GM18951 (cell line): ENCODE measurements at regions not wholly inside any gene's neighbourhood (a gene's known extent, or its start where the extent isn't known, plus 50 kb on each side); places are given as distances from the start of the nearest gene placed in this dataset.
"Not testable (repeated sequence)": the region's sequence is repeated elsewhere in the genome, so short reads cannot be mapped to it uniquely, and the experiment has no call there.

Experiments
- POLR2A ChIP-seq: IDR thresholded peaks from 4 replicates; pipeline ENCODE4 v1.6.1; 2011; ENCODE audit warnings: mild to moderate bottlenecking; ENCODE audit not compliant: insufficient read length, insufficient read depth; ENCODE audit errors: extremely low read depth
- in situ Hi-C: fragments of 300-500 bp; cut with MboI; formaldehyde crosslinking; loops from one replicate; pipeline ENCODE4 v1.12.0; 2022; ENCODE audit warnings: low sequenced_read_pairs, mixed read lengths, inconsistent platforms; ENCODE audit not compliant: unreplicated experiment

DNA sequence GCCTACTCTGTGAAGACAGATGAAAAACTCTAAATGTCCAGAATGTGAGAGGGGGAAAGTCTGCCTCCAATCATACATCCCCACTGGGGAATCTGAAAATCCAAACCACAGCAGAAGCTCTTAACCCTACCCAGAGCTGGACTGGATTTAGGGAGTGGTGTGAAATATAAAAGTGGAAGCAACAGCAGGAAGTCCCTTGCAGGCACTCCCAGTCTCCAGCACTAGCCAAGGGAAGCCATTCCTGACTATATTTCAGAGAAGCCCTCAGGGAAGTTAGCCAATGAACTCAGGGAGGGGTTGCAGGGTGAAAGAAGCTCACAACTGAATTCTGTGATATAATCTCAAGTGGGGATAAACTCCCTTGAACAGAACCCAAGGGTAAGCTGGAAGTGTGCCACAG, 51.5 kb downstream of the CRPPA start:
- in situ Hi-C loops: no loop called here
- TF ChIP-seq POLR2A: no peak

DNA sequence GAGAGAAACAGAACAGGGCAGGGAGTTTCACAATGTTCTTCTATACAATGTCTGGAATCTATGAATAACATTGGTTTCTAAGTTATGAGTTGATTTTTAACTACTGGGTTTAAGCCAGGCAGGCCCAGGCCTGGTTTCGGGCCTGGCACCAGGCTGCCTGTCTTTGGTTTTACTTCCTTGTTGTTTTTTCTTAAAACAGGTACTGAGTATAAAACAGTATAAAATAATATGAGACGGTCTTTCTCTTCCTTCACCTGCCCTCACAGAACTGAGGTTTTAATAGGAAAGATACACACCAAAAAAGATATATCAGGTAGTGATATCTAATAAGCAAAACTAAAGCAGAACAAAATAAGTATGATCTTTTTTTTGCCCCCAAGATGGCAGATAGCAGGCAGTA, 52.0 kb downstream of the CRPPA start:
- in situ Hi-C loops: not testable (repeated sequence)

DNA sequence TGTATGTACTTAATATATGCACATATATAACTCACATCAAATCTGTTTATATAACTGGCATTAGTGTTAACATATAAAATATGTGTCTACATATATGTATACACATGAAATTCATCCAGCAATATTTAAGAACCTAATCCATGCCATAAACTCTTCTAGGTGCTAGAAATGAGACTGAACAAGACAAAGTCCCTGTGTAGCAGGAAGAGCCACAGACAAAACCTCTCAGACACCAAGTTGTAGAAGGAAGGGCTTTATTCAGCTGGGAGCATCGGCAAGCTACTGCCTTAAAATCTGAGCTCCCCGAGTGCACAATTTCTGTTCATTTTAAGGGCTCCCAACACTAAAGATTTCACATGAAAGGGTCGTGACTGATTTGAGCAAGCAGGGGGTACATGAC, 52.5 kb downstream of the CRPPA start:
- in situ Hi-C loops: no loop called here
- TF ChIP-seq POLR2A: no peak

DNA sequence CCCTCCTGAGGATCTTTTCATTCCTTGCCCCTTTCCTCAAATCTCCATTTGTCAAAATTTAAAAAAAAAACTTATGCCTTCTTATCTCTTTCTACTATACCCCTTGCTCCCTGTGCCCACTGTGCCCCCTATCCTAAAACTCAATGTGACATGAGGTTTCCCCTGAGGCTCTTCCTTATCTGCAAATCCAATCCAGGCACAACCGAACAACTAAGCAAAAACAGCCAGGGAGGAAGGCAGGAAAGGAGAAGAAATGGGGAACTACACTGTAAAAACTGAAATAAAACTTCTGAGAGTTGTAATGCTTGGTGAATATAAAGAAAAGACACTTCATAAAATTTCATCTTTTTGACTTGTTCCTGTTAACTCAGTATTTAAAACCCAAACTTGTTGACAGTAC, 54.2 kb downstream of the CRPPA start:
- in situ Hi-C loops: no loop called here
- TF ChIP-seq POLR2A: no peak

DNA sequence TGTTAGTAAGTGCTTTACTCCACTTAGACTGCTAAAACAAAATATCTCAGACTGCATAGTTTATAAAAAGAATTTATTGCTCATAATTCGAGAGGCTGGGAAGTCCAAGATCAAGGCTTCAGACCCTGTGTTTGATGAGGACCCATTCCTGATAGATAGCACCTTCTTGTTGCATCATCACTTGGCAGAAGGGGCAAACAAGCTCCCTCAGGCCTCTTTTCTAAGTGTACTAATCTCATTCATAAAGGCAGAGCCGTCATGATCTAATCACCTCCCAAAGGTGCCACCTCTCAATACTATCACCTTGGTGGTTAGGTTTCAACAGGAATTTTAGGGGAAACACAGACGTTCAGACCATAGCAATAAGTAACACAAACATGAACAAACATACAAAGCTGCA, 55.4 kb downstream of the CRPPA start:
- in situ Hi-C loops: no loop called here
- TF ChIP-seq POLR2A: no peak

DNA sequence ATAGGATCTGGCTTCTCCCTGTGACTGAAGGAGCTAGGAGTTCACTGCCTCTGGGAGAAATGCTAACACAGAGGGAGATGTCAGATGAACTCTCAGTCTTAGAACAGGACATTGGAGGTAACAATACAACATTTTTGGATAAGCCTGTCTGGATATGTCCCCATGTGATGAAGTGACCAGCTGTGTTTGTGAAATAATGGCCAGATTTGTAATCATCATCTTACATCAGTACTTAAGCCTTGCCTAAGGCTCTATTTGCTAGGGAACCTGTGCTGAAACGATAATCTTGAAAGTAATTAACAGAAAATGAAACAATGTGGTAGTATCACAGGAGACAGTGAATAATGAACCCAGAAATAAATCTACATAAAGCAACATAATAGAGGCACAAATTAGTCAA, 56.2 kb downstream of the CRPPA start:
- in situ Hi-C loops: no loop called here
- no peak for TF ChIP-seq POLR2A

DNA sequence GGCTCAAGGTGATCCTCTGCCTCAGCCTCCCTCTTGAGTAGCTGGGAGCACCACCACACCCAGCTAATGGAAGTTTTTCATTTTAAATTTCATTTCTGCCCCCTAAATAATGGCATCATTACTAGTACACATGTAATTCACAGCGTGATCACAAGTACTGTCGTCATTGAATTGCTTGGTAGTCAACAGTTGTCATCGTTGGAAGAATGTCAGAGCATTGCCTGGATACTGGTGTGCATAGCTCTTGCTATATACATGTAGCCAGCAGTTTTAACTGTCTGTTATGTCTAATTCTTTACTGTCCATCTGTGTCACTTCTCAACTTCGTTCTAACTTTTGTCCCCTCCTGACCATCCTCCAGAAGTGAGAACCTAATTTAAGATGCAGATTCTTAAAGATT, 62.1 kb downstream of the CRPPA start:
- in situ Hi-C loops: no loop called here
- no peak for TF ChIP-seq POLR2A

DNA sequence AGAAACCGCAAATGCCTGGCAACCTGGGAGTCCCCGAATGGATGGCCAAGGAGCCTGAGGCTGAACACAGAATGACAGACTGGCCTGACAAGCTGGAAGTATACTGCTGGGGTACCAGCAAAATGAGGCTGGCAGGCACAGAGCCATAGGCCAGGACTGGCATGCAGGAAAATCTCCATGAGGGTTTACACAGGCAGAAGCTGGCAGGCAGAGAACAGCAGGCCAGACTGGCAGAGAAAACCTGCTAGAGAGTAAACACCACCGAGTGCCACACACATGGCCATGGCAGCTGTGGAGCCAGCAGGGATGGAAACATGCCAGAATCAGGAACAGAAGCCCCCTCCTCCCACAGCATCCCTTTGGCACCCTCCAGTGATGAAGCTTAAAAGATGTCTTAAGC, 63.4 kb downstream of the CRPPA start:
- in situ Hi-C loops: no loop called here
- no peak for TF ChIP-seq POLR2A

DNA sequence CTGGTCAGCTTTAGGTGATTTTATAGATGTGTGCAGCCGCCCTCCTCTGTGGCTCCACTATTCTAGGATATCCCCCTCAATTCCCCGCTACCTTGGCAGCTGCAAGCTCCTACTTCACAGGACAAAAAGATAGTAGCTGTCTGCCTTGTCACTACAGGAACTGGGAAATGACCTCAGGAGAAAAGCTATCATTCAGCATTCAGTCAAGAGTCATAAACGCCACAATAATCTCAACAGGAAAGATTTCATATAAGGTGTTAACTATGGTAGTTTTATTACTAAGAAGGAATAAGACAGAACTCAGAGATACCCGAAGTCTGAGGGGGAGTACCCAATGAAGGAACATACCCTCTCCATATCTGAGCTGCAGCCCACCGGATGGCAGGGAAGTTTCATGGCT, 63.9 kb downstream of the CRPPA start:
- no peak for TF ChIP-seq POLR2A

DNA sequence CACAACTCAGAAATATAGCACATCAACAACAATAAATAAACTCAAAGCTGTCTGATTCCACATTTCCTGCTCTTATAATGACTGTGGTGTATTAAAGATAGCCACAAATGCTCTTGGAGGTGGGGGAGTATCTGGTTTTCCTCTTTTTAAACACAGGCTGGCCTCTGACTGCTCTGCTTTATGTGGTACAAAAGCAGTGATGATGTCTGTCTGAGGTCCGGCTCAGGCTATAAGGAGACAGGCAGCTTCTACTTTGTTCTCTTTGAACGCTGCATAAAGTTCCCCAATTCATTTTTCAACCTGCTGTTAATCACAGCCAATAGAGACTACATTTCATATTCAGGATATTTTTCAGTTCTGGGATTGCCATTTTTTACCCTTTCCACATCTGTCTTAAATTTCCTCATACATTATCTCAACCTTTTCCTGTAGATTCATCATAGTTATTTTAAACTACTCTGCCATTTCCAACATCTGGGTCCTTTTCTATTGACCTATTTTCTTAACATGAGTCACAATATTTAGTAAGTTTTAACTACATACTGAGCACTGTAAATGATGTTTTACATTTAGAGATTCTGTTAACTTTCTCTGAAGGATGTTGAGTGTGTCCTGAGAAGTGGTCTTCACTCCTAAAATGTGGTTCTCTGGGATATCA, 64.9 kb downstream of the CRPPA start:
- no peak for TF ChIP-seq POLR2A
- in situ Hi-C loops: no loop called here

More for the DNA sequence above, 63.9 kb downstream of the CRPPA start:
- in situ Hi-C loops: no loop called here

DNA sequence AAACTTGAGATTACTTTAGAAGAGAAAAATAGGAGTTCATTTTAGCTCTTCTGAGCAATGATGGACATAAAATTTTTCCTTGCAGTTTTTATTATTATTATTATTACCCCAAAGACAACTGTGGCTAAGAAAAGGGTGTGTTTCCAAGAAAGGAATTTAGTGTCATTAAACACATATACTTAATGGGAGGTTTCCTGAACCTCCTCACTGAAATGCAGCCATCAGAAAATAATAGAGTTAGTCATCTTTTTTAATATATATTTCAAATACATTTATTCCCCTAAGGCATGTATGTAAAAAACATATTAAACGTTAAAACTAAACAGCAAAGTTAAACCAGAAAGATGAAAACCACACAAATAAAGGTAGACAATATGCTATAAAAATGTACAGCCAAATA, 66.8 kb downstream of the CRPPA start:
- no peak for TF ChIP-seq POLR2A
- in situ Hi-C loops: no loop called here

DNA sequence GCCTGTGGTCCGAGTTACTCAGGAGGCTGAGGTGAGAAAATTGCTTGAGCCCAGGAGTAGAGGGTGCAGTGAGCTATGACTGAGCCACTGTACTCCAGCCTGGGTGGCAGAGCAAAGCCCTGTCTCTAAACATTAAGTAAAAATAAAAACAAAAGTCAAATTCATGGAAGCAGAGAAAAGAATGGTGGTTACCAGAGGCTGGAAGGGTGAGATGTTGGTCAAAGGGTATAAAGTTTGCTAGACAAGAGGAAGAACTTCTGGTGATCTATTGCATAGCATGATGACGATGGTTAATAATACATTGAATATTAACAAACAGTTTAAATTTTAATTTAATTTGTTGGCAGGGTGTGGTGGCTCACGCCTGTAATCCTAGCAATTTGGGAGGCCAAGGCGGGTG, 68.1 kb downstream of the CRPPA start:
- in situ Hi-C loops: no loop called here
- no peak for TF ChIP-seq POLR2A

DNA sequence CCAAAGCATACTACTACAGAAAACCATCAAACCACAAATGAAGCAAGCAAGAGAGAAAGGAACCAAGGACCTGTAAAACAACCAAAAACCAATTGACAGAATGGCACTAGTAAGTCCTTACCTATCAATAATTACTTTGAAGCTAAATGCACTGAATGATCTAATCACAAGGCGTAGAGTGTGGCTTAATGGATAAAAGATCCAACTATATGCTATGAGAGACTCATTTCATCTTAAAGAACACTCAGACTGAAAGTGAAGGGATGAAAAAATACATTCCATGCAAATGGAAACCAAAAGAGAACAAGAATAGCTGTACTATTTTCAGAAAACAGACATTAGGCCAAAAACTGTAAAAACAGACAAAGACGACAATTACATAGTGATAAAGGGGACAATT, 70.7 kb downstream of the CRPPA start:
- in situ Hi-C loops: no loop called here
- no peak for TF ChIP-seq POLR2A

DNA sequence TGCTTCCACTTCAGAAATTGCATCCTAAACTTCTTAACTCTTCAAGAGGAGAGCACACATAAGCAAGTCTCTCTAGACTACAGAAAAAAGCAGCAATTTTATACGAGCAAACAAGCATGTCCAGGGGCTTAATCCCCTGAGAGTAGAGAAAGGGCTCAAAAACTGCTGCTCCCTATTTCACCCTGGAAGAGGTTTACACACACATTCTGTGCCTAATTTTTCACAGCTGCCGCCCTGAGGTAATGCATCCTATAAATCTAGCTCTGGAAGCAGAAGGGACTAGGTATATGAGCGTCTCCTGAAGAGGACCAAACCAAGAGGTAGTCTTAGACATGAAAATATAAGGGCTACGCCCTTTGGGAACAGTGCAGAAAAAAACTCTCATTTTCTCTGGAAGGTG, 73.1 kb downstream of the CRPPA start:
- in situ Hi-C loops: no loop called here
- no peak for TF ChIP-seq POLR2A

DNA sequence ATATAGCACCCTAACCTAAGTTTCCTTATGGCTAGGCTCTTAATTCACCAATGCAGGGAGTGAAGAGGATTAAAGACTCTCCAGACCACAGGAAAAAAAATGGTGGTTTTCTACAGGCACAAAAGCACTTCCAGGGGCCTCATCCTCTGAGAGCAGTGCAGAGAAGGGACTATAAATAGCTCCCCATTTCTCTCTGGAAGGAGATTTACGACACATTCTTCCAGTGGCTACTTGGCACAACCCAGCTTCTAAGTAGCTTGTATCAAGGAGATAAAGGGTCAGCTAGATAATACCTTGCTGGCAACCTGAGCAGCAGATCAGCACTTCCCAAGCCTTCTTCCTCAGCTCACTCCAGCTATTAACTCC, 73.5 kb downstream of the CRPPA start:
- in situ Hi-C loops: no loop called here
- TF ChIP-seq POLR2A: no peak
